H9 (cell line): ENCODE measurements at regions not wholly inside any gene's neighbourhood (a gene's known extent, or its start where the extent isn't known, plus 50 kb on each side); places are given as distances from the start of the nearest gene placed in this dataset.

ENCODE experiments used
- DNase-seq: peaks from one replicate; pipeline ENCODE4 v3.0.0-alpha.2; 2017
- H2AFZ ChIP-seq: one replicate; pipeline ENCODE4 v1.6.1; 2013; ENCODE audit warnings: mild to moderate bottlenecking, low read length, control low read depth, moderate library complexity
- H2AK5ac ChIP-seq: 2 replicates; pipeline ENCODE4 v1.6.1; 2013; ENCODE audit warnings: low read length, control low read depth, mixed read lengths; ENCODE audit not compliant: insufficient read length
- H2BK120ac ChIP-seq: one replicate; pipeline ENCODE4 v1.6.1; 2013; ENCODE audit warnings: low read depth, mild to moderate bottlenecking, low read length, control low read depth, inconsistent platforms; ENCODE audit not compliant: poor library complexity, severe bottlenecking
- H2BK12ac ChIP-seq: 2 replicates; pipeline ENCODE4 v1.6.1; 2013; ENCODE audit warnings: low read length, control low read depth, mixed read lengths, low read depth; ENCODE audit not compliant: insufficient read length
- H2BK15ac ChIP-seq: 2 replicates; pipeline ENCODE4 v1.6.1; 2013; ENCODE audit warnings: low read depth, low read length, control low read depth
- H2BK20ac ChIP-seq: one replicate; pipeline ENCODE4 v1.6.1; 2013; ENCODE audit warnings: low read depth, mild to moderate bottlenecking, low read length, control low read depth, inconsistent platforms; ENCODE audit not compliant: poor library complexity, severe bottlenecking
- H2BK5ac ChIP-seq: 2 replicates; pipeline ENCODE4 v1.6.1; 2013; ENCODE audit warnings: low read length, control low read depth, mixed read lengths; ENCODE audit not compliant: insufficient read length
- H3K14ac ChIP-seq: 2 replicates; pipeline ENCODE4 v1.6.1; 2013; ENCODE audit warnings: low read length, control low read depth; ENCODE audit not compliant: insufficient read depth
- H3K18ac ChIP-seq: 2 replicates; pipeline ENCODE4 v1.6.1; 2013; ENCODE audit warnings: low read depth, mild to moderate bottlenecking, mixed read lengths, low read length, control low read depth; ENCODE audit not compliant: insufficient read length
- H3K23ac ChIP-seq: 2 replicates; pipeline ENCODE4 v1.6.1; 2013; ENCODE audit warnings: low read length, control low read depth, mixed read lengths, low read depth; ENCODE audit not compliant: insufficient read length
- H3K23me2 ChIP-seq: 2 replicates; pipeline ENCODE4 v1.6.1; 2013; ENCODE audit warnings: low read depth, mild to moderate bottlenecking, mixed read lengths, low read length, control low read depth; ENCODE audit not compliant: insufficient read length, poor library complexity, severe bottlenecking
- H3K27ac ChIP-seq: 2 replicates; pipeline ENCODE4 v1.5.1; 2013; ENCODE audit warnings: low read length, control low read depth, mixed read lengths, low read depth; ENCODE audit not compliant: insufficient read length
- H3K27me3 ChIP-seq: 2 replicates; pipeline ENCODE4 v1.6.1; 2013; ENCODE audit warnings: low read length, control low read depth, inconsistent platforms; ENCODE audit not compliant: insufficient read depth
- H3K4ac ChIP-seq: 2 replicates; pipeline ENCODE4 v1.6.1; 2013; ENCODE audit warnings: low read depth, mild to moderate bottlenecking, control low read depth, inconsistent platforms, low read length, moderate library complexity
- H3K4me1 ChIP-seq: 2 replicates; pipeline ENCODE4 v1.6.1; 2013; ENCODE audit warnings: low read length, control low read depth, inconsistent platforms; ENCODE audit not compliant: insufficient read depth
- H3K4me2 ChIP-seq: 2 replicates; pipeline ENCODE4 v1.6.1; 2013; ENCODE audit warnings: low read length, control low read depth, mixed read lengths; ENCODE audit not compliant: insufficient read length, insufficient read depth
- H3K56ac ChIP-seq: 2 replicates; pipeline ENCODE4 v1.6.1; 2013; ENCODE audit warnings: low read depth, mild to moderate bottlenecking, mixed read lengths, low read length, control low read depth; ENCODE audit not compliant: insufficient read length
- H3K79me1 ChIP-seq: 2 replicates; pipeline ENCODE4 v1.6.1; 2013; ENCODE audit warnings: low read depth, mild to moderate bottlenecking, moderate library complexity, low read length, control low read depth, inconsistent platforms; ENCODE audit not compliant: insufficient read depth, poor library complexity, severe bottlenecking
- H3K79me2 ChIP-seq: 2 replicates; pipeline ENCODE4 v1.6.1; 2013; ENCODE audit warnings: low read length, control low read depth, inconsistent platforms; ENCODE audit not compliant: insufficient read depth
- H3K9ac ChIP-seq: 2 replicates; pipeline ENCODE4 v1.6.1; 2013; ENCODE audit warnings: low read length, control low read depth, mixed read lengths; ENCODE audit not compliant: insufficient read length; ENCODE audit errors: extremely low read depth
- H3K9me3 ChIP-seq: one replicate; pipeline ENCODE4 v1.6.1; 2013; ENCODE audit warnings: low read depth, low read length, inconsistent platforms; ENCODE audit not compliant: control insufficient read depth
- H3T11ph ChIP-seq: one replicate; pipeline ENCODE4 v1.6.1; 2013; ENCODE audit warnings: mild to moderate bottlenecking, low read length, control low read depth, inconsistent platforms
- H4K20me1 ChIP-seq: one replicate; pipeline ENCODE4 v1.6.1; 2013; ENCODE audit not compliant: control insufficient read depth, insufficient read length, insufficient read depth
- H4K5ac ChIP-seq: 2 replicates; pipeline ENCODE4 v1.6.1; 2013; ENCODE audit warnings: low read depth, mild to moderate bottlenecking, mixed read lengths, low read length, control low read depth; ENCODE audit not compliant: insufficient read length
- H4K8ac ChIP-seq: replicated peaks from 2 replicates; pipeline ENCODE4 v1.6.1; 2013; ENCODE audit warnings: low read length, control low read depth, mixed read lengths, low read depth; ENCODE audit not compliant: insufficient read length
- H4K91ac ChIP-seq: 2 replicates; pipeline ENCODE4 v1.6.1; 2013; ENCODE audit warnings: low read depth, mild to moderate bottlenecking, moderate library complexity, mixed read lengths, low read length, control low read depth; ENCODE audit not compliant: insufficient read length
- H3K27ac Mint-ChIP-seq, 3 experiments: 2 replicates in 2 of 3; 3 replicates in 1 of 3; pipeline ENCODE4 v1.8.0; 2020 to 2021; ENCODE audit warnings: mixed read lengths in 3 of 3, mild to moderate bottlenecking in 1 of 3, moderate library complexity in 1 of 3
- H3K27me3 Mint-ChIP-seq: 2 replicates; pipeline ENCODE4 v1.8.0; 2021; ENCODE audit warnings: low read depth, mild to moderate bottlenecking, moderate library complexity, mixed read lengths
- H3K36me3 Mint-ChIP-seq, 3 experiments: 2 replicates in 2 of 3; 3 replicates in 1 of 3; pipeline ENCODE4 v1.8.0; 2020 to 2021; ENCODE audit warnings: low read depth in 3 of 3, mixed read lengths in 3 of 3; ENCODE audit not compliant: insufficient read depth in 1 of 3
- H3K4me1 Mint-ChIP-seq, 2 experiments: 2 replicates each; pipeline ENCODE4 v1.8.0; 2020; ENCODE audit warnings: mixed read lengths in 2 of 2
- H3K4me3 Mint-ChIP-seq, 2 experiments: 2 replicates in 1 of 2; 3 replicates in 1 of 2; pipeline ENCODE4 v1.8.0; 2020 to 2021; ENCODE audit warnings: mild to moderate bottlenecking in 2 of 2, mixed read lengths in 2 of 2, moderate library complexity in 1 of 2
- H3K9me3 Mint-ChIP-seq, 2 experiments: 2 replicates in 1 of 2; 3 replicates in 1 of 2; pipeline ENCODE4 v1.8.0; 2020; ENCODE audit warnings: mild to moderate bottlenecking in 2 of 2, mixed read lengths in 2 of 2, moderate library complexity in 1 of 2
- WGBS: extraction: QIAGEN DNeasy Blood & Tissue Kit; methylation state at CpG from one replicate; pipeline ENCODE4 v1.1.7; 2013; ENCODE audit warnings: missing lambda C conversion rate, low lambda C conversion rate, mixed read lengths; ENCODE audit not compliant: insufficient read length; ENCODE audit errors: extremely low coverage; 5-methylcytosine and 5-hydroxymethylcytosine counted together
- TF ChIP-seq, protein P1 (sequence below): fragments of 200-600 bp; sonication (generic); conservative IDR thresholded peaks from 3 replicates; pipeline ENCODE4 v1.8.0; 2021; ENCODE audit warnings: antibody characterized with exemption, mild to moderate bottlenecking

GRCh38 chr17:43314611-43315011 is 80.8 kb upstream of the RNU2-1 start:
- Mint-ChIP-seq H3K27ac (peak overlapping the region in 1 of 3 experiments; percentile 82; a peak in 1 of 7 replicates), H3K36me3 (peaks cover 1 to 15% (median 13%) of the 10 kb centered on the region in 3 experiments; a peak in 5 of 7 replicates), H3K4me3 (peak overlapping the region in 1 of 2 experiments; percentile 46; a peak in 1 of 5 replicates), H3K9me3 (peaks cover 15 to 18% of the 10 kb centered on the region in 2 experiments), H3K27me3 (peaks cover 2% of the 10 kb centered on the region), H3K4me1 (peaks cover 3 to 10% of the 10 kb centered on the region in 2 experiments; a peak in 2 of 4 replicates)
- Histone ChIP-seq H4K91ac (no peak overlapping the region), H3K79me2 (no peaks in the 10 kb centered on the region), H3K27me3 (no peaks in the 10 kb centered on the region), H2BK5ac (no peak overlapping the region), H3K56ac (no peak overlapping the region), H2BK120ac (no peak overlapping the region), H3K18ac (peak overlapping the region; percentile 19), H3K4me2 (no peak overlapping the region), H4K20me1 (no peaks in the 10 kb centered on the region), H3K27ac (no peak overlapping the region), H2BK15ac (no peak overlapping the region), H2AK5ac (no peak overlapping the region), H3K79me1 (no peaks in the 10 kb centered on the region), H2BK12ac (no peak overlapping the region), H3K14ac (no peak overlapping the region), H4K8ac (no peak overlapping the region), H3K9ac (peak overlapping the region; percentile 17), H3K4ac (no peak overlapping the region), H3K23me2 (no peaks in the 10 kb centered on the region), H3K23ac (no peak overlapping the region), H3K9me3 (peaks cover 4% of the 10 kb centered on the region), H3K4me1 (no peaks in the 10 kb centered on the region), H2BK20ac (no peak overlapping the region), H3T11ph (no peak overlapping the region), H2AFZ (no peak overlapping the region), H4K5ac (no peak overlapping the region)
- no peak for DNase-seq
- no CpG with 5 or more reads among the region's 3 CpGs for WGBS
- TF ChIP-seq, protein P1, sequence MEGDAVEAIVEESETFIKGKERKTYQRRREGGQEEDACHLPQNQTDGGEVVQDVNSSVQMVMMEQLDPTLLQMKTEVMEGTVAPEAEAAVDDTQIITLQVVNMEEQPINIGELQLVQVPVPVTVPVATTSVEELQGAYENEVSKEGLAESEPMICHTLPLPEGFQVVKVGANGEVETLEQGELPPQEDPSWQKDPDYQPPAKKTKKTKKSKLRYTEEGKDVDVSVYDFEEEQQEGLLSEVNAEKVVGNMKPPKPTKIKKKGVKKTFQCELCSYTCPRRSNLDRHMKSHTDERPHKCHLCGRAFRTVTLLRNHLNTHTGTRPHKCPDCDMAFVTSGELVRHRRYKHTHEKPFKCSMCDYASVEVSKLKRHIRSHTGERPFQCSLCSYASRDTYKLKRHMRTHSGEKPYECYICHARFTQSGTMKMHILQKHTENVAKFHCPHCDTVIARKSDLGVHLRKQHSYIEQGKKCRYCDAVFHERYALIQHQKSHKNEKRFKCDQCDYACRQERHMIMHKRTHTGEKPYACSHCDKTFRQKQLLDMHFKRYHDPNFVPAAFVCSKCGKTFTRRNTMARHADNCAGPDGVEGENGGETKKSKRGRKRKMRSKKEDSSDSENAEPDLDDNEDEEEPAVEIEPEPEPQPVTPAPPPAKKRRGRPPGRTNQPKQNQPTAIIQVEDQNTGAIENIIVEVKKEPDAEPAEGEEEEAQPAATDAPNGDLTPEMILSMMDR: no peak
